Mesendoderm (in vitro differentiated cells): ENCODE measurements at regions not wholly inside any gene's neighbourhood (a gene's known extent, or its start where the extent isn't known, plus 50 kb on each side); places are given as distances from the start of the nearest gene placed in this dataset.

Source experiments
- DNase-seq: peaks from one replicate; pipeline ENCODE4 v3.0.0; 2013
- H2AK5ac ChIP-seq: 2 replicates; pipeline ENCODE4 v1.6.1; 2013; ENCODE audit warnings: low read length, inconsistent platforms
- H2BK120ac ChIP-seq: 2 replicates; pipeline ENCODE4 v1.6.1; 2013; ENCODE audit warnings: low read depth, mild to moderate bottlenecking, low read length, moderate library complexity, mixed read lengths
- H2BK15ac ChIP-seq: replicated peaks from 2 replicates; pipeline ENCODE4 v1.6.1; 2013; ENCODE audit warnings: low read depth, mild to moderate bottlenecking, moderate library complexity
- H2BK5ac ChIP-seq: 2 replicates; pipeline ENCODE4 v1.6.1; 2013; ENCODE audit warnings: low read length, inconsistent platforms
- H3K18ac ChIP-seq: 2 replicates; pipeline ENCODE4 v1.6.1; 2013; ENCODE audit warnings: mild to moderate bottlenecking, low read length, mixed read lengths
- H3K23ac ChIP-seq: one replicate; pipeline ENCODE4 v1.6.1; 2013; ENCODE audit warnings: low read length
- H3K27ac ChIP-seq: 2 replicates; pipeline ENCODE4 v1.5.1; 2013; ENCODE audit warnings: low read depth, mild to moderate bottlenecking, inconsistent platforms, low read length, moderate library complexity
- H3K27me3 ChIP-seq: 2 replicates; pipeline ENCODE4 v1.6.1; 2013; ENCODE audit warnings: low read length, control low read depth, mild to moderate bottlenecking, inconsistent platforms; ENCODE audit not compliant: insufficient read depth, poor library complexity
- H3K36me3 ChIP-seq: 2 replicates; pipeline ENCODE4 v1.6.1; 2013; ENCODE audit warnings: low read length, inconsistent platforms; ENCODE audit not compliant: control insufficient read depth, insufficient read depth
- H3K4ac ChIP-seq: one replicate; pipeline ENCODE4 v1.6.1; 2013; ENCODE audit warnings: low read depth, mild to moderate bottlenecking, low read length, moderate library complexity
- H3K4me1 ChIP-seq: 2 replicates; pipeline ENCODE4 v1.6.1; 2013; ENCODE audit warnings: low read depth, low read length, inconsistent platforms; ENCODE audit not compliant: control insufficient read depth
- H3K4me2 ChIP-seq: 2 replicates; pipeline ENCODE4 v1.6.1; 2013; ENCODE audit warnings: low read length
- H3K4me3 ChIP-seq: 2 replicates; pipeline ENCODE4 v1.5.1; 2013; ENCODE audit warnings: mild to moderate bottlenecking, low read length
- H3K56ac ChIP-seq: one replicate; pipeline ENCODE4 v1.6.1; 2013; ENCODE audit warnings: low read length
- H3K79me1 ChIP-seq: 2 replicates; pipeline ENCODE4 v1.6.1; 2013; ENCODE audit warnings: low read length, inconsistent platforms
- H3K79me2 ChIP-seq: 2 replicates; pipeline ENCODE4 v1.6.1; 2013; ENCODE audit warnings: mild to moderate bottlenecking, low read length; ENCODE audit not compliant: control insufficient read depth, insufficient read depth
- H3K9ac ChIP-seq: 2 replicates; pipeline ENCODE4 v1.6.1; 2013; ENCODE audit warnings: low read length, inconsistent platforms
- H4K5ac ChIP-seq: one replicate; pipeline ENCODE4 v1.6.1; 2013; ENCODE audit warnings: low read length
- H4K8ac ChIP-seq: one replicate; pipeline ENCODE4 v1.6.1; 2013; ENCODE audit warnings: low read depth, mild to moderate bottlenecking, control low read depth, low read length, moderate library complexity
- WGBS: extraction: QIAGEN DNeasy Blood & Tissue Kit; methylation state at CpG from one replicate; pipeline ENCODE4 v1.1.7; 2013; ENCODE audit warnings: low lambda C conversion rate, missing lambda C conversion rate; ENCODE audit not compliant: insufficient coverage; ENCODE audit errors: extremely low coverage; 5-methylcytosine and 5-hydroxymethylcytosine counted together

GRCh38 chr4:31983677-31984076 is 1263.5 kb downstream of the PCDH7 start:
- Histone ChIP-seq H3K79me2 (no peaks in the 10 kb centered on the region), H3K27ac (no peak overlapping the region), H3K27me3 (no peaks in the 10 kb centered on the region), H3K4me1 (no peaks in the 10 kb centered on the region), H2BK120ac (no peak overlapping the region), H3K4ac (no peak overlapping the region), H2AK5ac (no peak overlapping the region), H3K4me3 (no peak overlapping the region), H2BK15ac (no peak overlapping the region), H4K5ac (no peak overlapping the region), H3K79me1 (no peaks in the 10 kb centered on the region), H4K8ac (no peak overlapping the region), H3K23ac (no peak overlapping the region), H3K36me3 (no peaks in the 10 kb centered on the region), H3K4me2 (no peak overlapping the region), H3K18ac (no peak overlapping the region), H3K56ac (no peak overlapping the region), H2BK5ac (no peak overlapping the region), H3K9ac (no peak overlapping the region)
- no peak for DNase-seq

- Histone ChIP-seq H3K4ac (no peak overlapping the region), H3K9ac (no peak overlapping the region), H3K4me1 (no peaks in the 10 kb centered on the region), H3K27ac (no peak overlapping the region), H3K27me3 (no peaks in the 10 kb centered on the region), H3K18ac (no peak overlapping the region), H3K56ac (no peak overlapping the region), H2BK120ac (no peak overlapping the region), H2BK5ac (no peak overlapping the region), H2AK5ac (no peak overlapping the region), H3K36me3 (no peaks in the 10 kb centered on the region), H4K5ac (no peak overlapping the region), H3K4me3 (no peak overlapping the region), H4K8ac (no peak overlapping the region), H3K79me2 (no peaks in the 10 kb centered on the region), H3K4me2 (no peak overlapping the region), H2BK15ac (no peak overlapping the region), H3K23ac (no peak overlapping the region), H3K79me1 (no peaks in the 10 kb centered on the region)
- no CpG with 5 or more reads among the region's 2 CpGs for WGBS
- DNase-seq, result no peak
These were observed 1264.7 kb downstream of the PCDH7 start for GRCh38 chr4:31984872-31985271.

GRCh38 chr4:31995943-31996901 is 1276.1 kb downstream of the PCDH7 start:
- Histone ChIP-seq H2AK5ac (no peak overlapping the region), H4K5ac (no peak overlapping the region), H3K4ac (no peak overlapping the region), H3K36me3 (no peaks in the 10 kb centered on the region), H3K79me2 (no peaks in the 10 kb centered on the region), H3K56ac (no peak overlapping the region), H4K8ac (no peak overlapping the region), H3K4me3 (no peak overlapping the region), H3K4me2 (no peak overlapping the region), H3K79me1 (no peaks in the 10 kb centered on the region), H3K18ac (no peak overlapping the region), H3K4me1 (no peaks in the 10 kb centered on the region), H3K27ac (no peak overlapping the region), H2BK15ac (no peak overlapping the region), H2BK5ac (no peak overlapping the region), H3K27me3 (no peaks in the 10 kb centered on the region), H3K23ac (no peak overlapping the region), H3K9ac (no peak overlapping the region), H2BK120ac (no peak overlapping the region)
- WGBS, result no CpG with 5 or more reads among the region's 55 CpGs
- DNase-seq, result no peak

- no peak for DNase-seq
- no peaks in the 10 kb centered on the region for H3K79me2 ChIP-seq
- H3K27me3 ChIP-seq, result no peaks in the 10 kb centered on the region
- no peak overlapping the region for H3K4me2 ChIP-seq
- no peaks in the 10 kb centered on the region for H3K4me1 ChIP-seq
- H3K9ac ChIP-seq, result no peak overlapping the region
- H3K4me3 ChIP-seq, result no peak overlapping the region
- no peak overlapping the region for H2AK5ac ChIP-seq
- H2BK120ac ChIP-seq, result no peak overlapping the region
- H3K18ac ChIP-seq, result no peak overlapping the region
- H4K8ac ChIP-seq, result no peak overlapping the region
- H2BK15ac ChIP-seq, result no peak overlapping the region
- no peak overlapping the region for H3K23ac ChIP-seq
- H2BK5ac ChIP-seq, result no peak overlapping the region
- 100% methylated on average over 1 of the region's 2 CpGs for WGBS
- no peaks in the 10 kb centered on the region for H3K36me3 ChIP-seq
- no peak overlapping the region for H4K5ac ChIP-seq
- H3K4ac ChIP-seq, result no peak overlapping the region
- no peaks in the 10 kb centered on the region for H3K79me1 ChIP-seq
- no peak overlapping the region for H3K56ac ChIP-seq
- no peak overlapping the region for H3K27ac ChIP-seq
These were observed 1278.6 kb downstream of the PCDH7 start for GRCh38 chr4:31998807-31999206.

- no peak overlapping the region for H3K4me2 ChIP-seq
- H4K8ac ChIP-seq, result no peak overlapping the region
- no peak overlapping the region for H2BK15ac ChIP-seq
- no peak overlapping the region for H3K56ac ChIP-seq
- no peak overlapping the region for H3K18ac ChIP-seq
- no peak overlapping the region for H2BK120ac ChIP-seq
- H3K27me3 ChIP-seq, result no peaks in the 10 kb centered on the region
- no peak overlapping the region for H3K27ac ChIP-seq
- no peak overlapping the region for H4K5ac ChIP-seq
- H3K79me1 ChIP-seq, result no peaks in the 10 kb centered on the region
- H2AK5ac ChIP-seq, result no peak overlapping the region
- no peak overlapping the region for H3K9ac ChIP-seq
- H2BK5ac ChIP-seq, result no peak overlapping the region
- no peaks in the 10 kb centered on the region for H3K36me3 ChIP-seq
- no peak for DNase-seq
- WGBS, result no CpG with 5 or more reads among the region's 1 CpG
- no peak overlapping the region for H3K23ac ChIP-seq
- H3K4ac ChIP-seq, result no peak overlapping the region
- H3K79me2 ChIP-seq, result no peaks in the 10 kb centered on the region
- H3K4me1 ChIP-seq, result no peaks in the 10 kb centered on the region
- no peak overlapping the region for H3K4me3 ChIP-seq
These were observed 1279.7 kb downstream of the PCDH7 start for GRCh38 chr4:31999848-32000247.
